GM12891 (cell line): ENCODE measurements at regions not wholly inside any gene's neighbourhood (a gene's known extent, or its start where the extent isn't known, plus 50 kb on each side); places are given as distances from the start of the nearest gene placed in this dataset.

Experiments
- PAX5 ChIP-seq: IDR thresholded peaks from 2 replicates; pipeline ENCODE4 v1.6.1; 2011; ENCODE audit warnings: low read length, moderate library complexity, mild to moderate bottlenecking; ENCODE audit not compliant: insufficient read depth, severe bottlenecking
- POLR2A ChIP-seq: IDR thresholded peaks from 2 replicates; pipeline ENCODE4 v1.6.1; 2011; ENCODE audit warnings: low read depth, low read length, control low read depth
- POLR2AphosphoS5 ChIP-seq: IDR thresholded peaks from 2 replicates; pipeline ENCODE4 v1.6.1; 2011; ENCODE audit warnings: low read depth, low read length, control low read depth
- TAF1 ChIP-seq: IDR thresholded peaks from 2 replicates; pipeline ENCODE4 v1.6.1; 2011; ENCODE audit warnings: low read depth, low read length, control low read depth

DNA sequence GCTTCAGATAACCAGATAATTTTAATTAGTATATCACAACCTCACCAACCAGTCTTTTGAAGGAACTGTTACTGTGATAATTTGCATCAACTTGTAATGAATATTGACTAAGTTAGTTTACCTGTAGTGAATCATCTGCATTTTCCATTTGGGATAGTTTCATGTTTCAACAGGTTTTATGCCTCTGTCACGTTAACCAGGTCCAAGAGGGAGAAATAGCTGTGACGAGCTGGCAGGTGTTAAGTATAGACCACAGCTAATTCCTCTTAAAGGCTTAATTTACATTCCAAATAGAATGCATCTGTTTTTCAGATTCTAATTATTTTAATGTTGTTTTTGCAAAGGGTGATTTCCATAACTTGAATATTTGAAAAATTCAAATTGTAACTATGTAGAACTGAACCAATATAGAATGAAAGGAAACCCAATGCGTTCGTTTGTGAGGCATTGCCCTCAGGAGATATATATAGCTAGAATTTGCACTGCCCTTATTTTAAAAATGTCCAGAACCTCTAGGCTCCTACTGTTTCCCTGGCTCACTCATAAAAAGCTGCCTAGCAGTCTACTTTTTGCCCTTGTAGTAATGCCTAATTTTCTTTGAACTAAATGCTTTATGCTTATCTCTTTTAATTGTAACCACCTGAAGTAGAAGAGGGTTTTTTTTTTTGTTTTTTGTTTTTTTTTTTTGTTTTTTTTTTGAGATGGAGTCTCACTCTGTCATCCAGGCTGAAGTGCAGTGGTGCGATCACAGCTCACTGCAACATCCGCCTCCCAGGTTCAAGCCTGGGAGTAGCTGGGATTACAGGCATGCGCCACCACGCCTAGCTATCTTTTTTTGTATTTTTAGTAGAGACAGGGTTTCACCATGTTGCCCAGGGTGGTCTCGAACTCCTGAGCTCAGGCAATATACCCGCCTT lies 270.5 kb downstream of the SMARCA2 start:
- TF ChIP-seq POLR2A (no peak), POLR2AphosphoS5 (no peak), TAF1 (no peak), PAX5 (no peak)
